Kasumi-1 (cell line): ENCODE measurements at regions not wholly inside any gene's neighbourhood (a gene's known extent, or its start where the extent isn't known, plus 50 kb on each side); places are given as distances from the start of the nearest gene placed in this dataset.

Experiments
- DNase-seq, 2 experiments: peaks; one replicate each; lab custom pipeline; 2025; lab: John Stamatoyannopoulos, UW

- DNase-seq, result no peak
These were observed 108.5 kb upstream of the NHSL1 start for GRCh38 chr6:138607478-138608433.

DNA sequence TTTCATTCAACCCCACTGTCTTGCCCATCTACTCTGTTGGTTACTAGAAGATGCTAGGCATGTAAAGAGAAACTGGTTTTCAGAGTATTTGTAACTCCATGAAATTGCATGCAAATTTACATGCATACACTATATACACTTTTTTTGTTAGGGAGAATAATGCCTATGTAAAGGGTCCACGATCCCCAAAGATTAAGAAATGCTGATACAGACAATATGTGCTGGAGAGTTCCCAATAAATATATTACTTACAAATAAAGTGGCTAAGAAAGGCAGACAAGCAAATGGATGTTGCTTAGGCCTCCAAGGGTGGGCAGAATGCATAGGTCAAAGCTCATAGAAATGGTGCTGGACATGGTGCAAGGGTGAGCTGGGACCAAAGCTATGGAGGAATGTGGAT is 109.6 kb upstream of the NHSL1 start:
- DNase-seq, result no peak

GRCh38 chr6:138609801-138610430 is 110.6 kb upstream of the NHSL1 start:
- no peak for DNase-seq

- DNase-seq, result no peak
These were observed 111.5 kb upstream of the NHSL1 start for GRCh38 chr6:138610816-138611215.

DNA sequence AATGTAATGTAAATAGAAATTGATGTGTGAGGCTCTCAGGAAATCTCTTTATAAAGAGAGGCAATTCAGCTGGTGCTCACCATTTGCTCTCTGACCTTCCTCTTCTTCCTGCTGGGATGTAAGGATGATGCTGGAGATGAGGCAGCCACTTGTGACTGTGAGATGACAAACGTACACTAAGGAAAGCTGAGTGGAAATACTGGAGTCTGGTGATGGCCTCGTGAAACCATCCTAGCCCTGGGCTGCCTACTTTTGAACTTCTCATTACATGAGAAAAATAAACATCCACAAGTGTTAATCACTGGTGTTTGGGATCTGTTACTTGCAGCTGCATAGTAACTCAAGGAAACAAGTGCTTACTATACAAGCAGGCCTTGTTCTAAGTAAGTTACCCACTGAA is 114.9 kb upstream of the NHSL1 start:
- no peak for DNase-seq

DNA sequence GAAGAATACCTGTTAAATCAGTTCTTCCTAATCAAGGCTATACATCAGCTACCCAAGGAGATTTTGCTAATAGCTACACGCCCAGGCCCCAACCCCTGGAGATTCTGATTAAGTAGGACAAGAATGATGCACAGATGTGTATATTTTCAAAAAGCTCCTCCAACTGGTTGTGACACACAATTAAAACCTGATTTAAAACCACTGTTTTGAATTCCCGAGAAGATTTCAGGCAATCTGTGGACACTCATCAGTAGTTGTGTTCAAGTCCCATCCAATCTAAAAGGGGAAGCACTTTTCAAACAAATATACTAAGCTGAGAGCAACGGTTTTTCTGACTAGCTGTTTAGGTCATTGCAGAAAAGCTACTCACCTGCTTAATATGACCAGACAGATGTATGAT is 118.9 kb upstream of the NHSL1 start:
- no peak for DNase-seq

GRCh38 chr6:138620630-138621029 is 121.3 kb upstream of the NHSL1 start:
- DNase-seq, result no peak

GRCh38 chr6:138622967-138623366 is 123.7 kb upstream of the NHSL1 start:
- DNase-seq, result no peak

GRCh38 chr6:138631566-138631965 is 132.3 kb upstream of the NHSL1 start:
- DNase-seq, result no peak

DNA sequence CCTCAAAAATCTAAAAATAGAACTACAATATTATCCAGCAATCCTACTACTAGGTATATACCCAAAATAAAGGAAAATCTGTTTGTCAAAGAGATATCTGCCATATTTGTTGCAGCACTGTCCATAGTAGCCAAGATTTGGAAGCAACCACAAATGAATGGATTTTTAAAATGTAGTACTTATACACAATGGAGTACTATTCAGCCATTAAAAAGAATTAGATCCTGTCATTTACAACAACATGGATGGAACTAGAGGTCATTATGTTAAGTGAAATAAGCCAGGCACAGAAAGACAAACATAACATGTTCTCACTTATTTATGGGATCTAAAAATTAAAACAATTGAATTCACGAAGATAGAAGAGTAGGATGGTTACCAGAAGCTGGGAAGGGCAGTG is 135.7 kb upstream of the CCDC28A start:
- DNase-seq, result no peak

DNA sequence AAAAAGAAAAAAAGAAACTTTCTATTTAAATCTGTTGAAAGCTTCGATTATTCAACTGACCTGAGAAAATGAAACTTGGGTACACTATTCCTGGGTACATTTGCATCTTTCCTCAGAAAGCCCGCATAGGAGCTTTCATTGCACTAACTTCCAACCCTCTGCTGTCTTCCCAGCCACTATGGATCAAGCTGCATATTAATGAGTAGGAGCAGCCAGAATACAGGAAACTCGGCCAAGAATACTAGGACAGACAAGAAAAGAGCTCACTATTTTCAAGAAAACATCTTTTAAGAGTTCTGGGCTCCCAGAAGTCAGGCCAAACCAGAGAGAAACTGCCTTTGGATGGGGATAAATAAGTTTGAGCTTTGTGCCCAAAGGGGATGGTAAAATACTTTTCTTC is 135.0 kb upstream of the CCDC28A start:
- no peak for DNase-seq

GRCh38 chr6:138640028-138640427 is 133.5 kb upstream of the CCDC28A start:
- no peak for DNase-seq

DNA sequence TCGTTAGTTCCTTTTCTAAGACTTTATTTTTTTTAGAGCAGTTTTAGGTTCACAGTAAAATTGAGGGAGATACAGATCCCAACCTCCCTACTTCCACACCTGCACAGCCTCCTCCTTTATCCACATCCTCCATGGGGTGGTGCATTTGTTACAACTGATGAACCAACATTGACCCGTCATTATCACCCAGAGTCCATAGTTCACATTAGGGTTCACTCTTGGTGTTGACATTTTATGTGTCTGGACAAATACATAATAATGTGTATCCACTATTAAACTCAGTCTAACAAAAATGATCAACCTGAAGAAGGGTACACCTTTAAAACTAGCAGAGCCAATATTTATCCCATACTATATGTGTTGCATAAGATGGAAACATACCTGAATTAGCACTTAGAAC is 130.4 kb upstream of the CCDC28A start:
- DNase-seq, result no peak

DNA sequence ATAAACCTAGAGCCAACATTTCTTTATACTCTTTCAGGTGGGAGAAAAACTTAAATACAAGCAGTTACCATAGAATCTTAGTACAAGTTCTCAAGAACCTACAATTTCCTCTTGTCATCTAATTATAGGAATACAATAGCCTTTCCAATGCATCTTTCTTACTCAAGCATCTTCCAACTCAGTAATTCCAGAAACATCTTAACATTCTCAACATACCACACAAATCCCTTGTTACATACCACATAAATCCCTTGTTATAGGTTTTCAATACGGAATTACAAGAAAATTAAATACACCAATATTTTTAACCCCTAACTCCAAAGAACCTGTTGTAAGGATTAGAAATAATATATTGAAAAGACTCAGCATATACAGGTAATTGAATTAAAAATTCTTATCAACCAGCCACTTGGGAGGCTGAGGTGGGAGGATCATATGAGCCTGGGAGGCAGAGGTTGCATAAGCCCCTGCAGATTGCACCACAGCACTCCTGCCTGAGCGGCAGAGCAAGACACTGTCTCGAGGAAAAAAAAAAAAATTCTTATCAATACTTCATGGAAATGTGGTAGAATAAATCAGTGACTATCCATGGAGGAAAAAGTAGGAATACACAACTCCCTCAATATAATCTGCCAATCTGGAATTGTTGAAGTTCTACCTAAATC is 127.5 kb upstream of the CCDC28A start:
- no peak for DNase-seq

GRCh38 chr6:138647006-138647405 is 126.6 kb upstream of the CCDC28A start:
- DNase-seq, result no peak

- DNase-seq, result no peak
These were observed 125.4 kb upstream of the CCDC28A start for GRCh38 chr6:138648127-138648526.

DNA sequence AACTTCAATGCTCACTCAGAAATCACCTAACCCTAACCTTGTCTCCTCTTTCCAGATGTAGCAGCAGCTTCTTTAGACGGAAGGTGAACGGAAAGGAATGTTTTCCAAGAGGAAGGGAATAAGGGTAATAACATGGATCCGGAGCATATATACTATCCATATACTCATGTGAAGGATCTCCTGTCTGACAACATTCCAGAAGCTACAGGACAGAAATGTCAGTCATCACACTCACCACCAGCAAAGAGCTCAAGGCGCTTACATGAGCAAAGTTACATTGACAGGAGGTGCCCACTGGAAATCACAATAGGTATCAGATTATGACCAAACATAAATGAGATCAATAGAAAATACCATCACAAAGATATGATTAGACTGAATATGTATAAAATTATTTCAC is 122.1 kb upstream of the CCDC28A start:
- DNase-seq, result no peak

DNA sequence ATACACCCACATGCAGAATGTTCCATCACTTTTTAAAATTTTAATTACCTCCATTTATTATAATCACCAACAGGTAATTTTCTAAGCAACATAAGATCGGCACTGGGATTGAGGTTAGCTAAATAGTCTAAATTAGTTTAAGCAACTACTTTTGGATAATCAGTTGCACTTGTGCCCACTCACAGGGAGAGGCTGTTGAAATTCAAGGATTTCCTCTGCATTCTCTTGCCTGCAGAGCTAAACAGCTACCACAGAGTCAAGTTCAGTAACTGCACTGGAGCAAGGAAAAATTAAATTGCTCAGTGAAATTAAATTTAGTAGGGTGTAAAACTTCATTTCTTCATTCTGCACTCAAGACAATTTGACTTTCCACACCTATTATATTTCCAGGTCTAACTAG is 120.7 kb upstream of the CCDC28A start:
- DNase-seq, result no peak

DNA sequence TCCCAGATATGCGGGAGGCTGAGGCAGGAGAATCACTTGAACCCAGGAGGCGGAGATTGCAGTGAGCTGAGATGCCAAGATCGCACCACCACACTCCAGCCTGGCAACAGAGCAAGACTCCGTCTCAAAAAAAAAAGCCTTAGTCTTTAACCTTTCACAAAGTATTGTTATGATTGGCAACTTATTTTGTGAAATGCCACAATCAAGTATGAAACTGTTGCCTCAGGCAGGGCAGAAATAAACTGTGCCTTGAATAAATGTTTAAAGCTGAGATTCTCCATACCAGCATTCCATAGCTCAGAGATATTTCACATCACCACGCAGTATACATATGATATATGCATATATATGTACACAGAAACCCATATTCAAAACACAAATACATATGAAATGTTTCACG is 120.1 kb upstream of the CCDC28A start:
- DNase-seq, result no peak

GRCh38 chr6:138654715-138655634 is 118.6 kb upstream of the CCDC28A start:
- no peak for DNase-seq

DNA sequence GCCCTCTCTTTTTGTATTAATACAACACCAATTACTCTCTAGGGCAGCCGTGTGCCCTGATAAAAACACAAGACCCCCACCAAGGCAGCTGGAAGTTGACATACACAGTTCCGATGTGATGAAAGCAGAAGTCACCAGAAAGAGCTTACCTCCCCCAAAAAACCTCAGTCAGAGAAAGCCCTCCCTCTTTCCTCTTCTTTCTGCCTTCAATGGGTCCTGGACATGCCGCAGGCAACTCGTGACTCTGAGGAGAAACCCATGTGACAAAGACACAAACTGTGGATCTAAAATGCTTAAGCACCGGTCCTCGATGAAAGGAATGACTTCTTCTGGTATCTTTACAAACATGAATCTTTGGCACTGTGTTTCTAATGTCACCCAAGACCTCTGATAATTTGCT is 117.7 kb upstream of the CCDC28A start:
- DNase-seq, result peak; percentile 43 to 45
